OCI-LY7 (cell line): ENCODE measurements at regions not wholly inside any gene's neighbourhood (a gene's known extent, or its start where the extent isn't known, plus 50 kb on each side); places are given as distances from the start of the nearest gene placed in this dataset.

Source experiments
- EZH2phosphoT487 ChIP-seq: fragments of 200-600 bp; sonication (generic); IDR thresholded peaks from 2 replicates; pipeline ENCODE4 v1.6.1; 2018; ENCODE audit warnings: low read depth, borderline replicate concordance, mild to moderate bottlenecking, mixed run types, antibody characterized with exemption, low read length, moderate library complexity, mixed read lengths
- TF ChIP-seq, protein P1 (sequence below): fragments of 200-600 bp; sonication (generic); conservative IDR thresholded peaks from 2 replicates; pipeline ENCODE4 v1.5.1; 2014; ENCODE audit warnings: mild to moderate bottlenecking, antibody characterized with exemption, low read length, moderate library complexity, mixed read lengths

DNA sequence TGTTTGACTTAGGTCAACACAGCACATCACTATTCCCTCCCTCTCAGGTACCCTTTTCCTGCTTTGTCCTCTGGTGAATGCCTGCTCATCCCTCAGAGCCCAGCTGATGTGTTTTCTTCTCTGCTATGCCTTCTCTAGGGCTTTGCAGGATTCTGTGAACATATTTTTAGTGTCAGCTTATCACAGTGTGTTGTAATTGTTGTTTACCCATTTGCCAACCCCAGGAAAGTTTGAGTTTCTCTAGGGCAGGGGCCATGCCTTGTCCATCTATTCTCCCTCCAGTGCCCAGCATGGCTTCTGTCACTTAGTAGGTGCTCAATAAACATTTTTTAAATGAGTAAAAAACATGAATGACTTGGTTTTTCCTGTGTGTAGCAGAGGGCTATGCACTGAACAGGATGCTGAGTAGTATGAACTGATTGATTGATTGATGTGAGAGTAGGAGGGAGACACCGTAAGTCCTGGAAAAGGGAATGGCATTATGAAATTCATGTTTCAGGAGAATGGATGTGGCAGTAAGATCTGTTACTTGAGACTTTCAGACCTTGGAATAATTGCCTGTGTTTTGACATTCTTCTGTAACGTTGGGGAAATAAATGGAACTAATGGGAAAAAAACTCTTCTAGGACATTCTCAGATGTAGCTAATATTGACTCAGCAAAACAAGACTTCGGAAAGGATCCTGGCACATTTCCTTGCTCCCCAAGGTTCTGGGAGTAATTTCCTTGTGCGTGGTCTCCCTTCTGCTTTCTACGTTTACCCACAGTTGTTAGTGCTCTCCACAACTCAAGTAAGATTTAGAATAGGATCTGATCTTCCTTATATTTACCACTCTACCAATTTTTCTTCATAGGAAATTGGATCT lies 267.3 kb upstream of the TBL1XR1 start:
- TF ChIP-seq, protein P1, sequence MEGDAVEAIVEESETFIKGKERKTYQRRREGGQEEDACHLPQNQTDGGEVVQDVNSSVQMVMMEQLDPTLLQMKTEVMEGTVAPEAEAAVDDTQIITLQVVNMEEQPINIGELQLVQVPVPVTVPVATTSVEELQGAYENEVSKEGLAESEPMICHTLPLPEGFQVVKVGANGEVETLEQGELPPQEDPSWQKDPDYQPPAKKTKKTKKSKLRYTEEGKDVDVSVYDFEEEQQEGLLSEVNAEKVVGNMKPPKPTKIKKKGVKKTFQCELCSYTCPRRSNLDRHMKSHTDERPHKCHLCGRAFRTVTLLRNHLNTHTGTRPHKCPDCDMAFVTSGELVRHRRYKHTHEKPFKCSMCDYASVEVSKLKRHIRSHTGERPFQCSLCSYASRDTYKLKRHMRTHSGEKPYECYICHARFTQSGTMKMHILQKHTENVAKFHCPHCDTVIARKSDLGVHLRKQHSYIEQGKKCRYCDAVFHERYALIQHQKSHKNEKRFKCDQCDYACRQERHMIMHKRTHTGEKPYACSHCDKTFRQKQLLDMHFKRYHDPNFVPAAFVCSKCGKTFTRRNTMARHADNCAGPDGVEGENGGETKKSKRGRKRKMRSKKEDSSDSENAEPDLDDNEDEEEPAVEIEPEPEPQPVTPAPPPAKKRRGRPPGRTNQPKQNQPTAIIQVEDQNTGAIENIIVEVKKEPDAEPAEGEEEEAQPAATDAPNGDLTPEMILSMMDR = no peak
- TF ChIP-seq EZH2phosphoT487 = no peak
